GM21515 (cell line): ENCODE measurements at regions not wholly inside any gene's neighbourhood (a gene's known extent, or its start where the extent isn't known, plus 50 kb on each side); places are given as distances from the start of the nearest gene placed in this dataset.

Source experiments
- ATAC-seq: cut with Tn5 transposase; IDR thresholded peaks from one replicate; pipeline ENCODE4 v1.9.1; 2021; ENCODE audit not compliant: unreplicated experiment

DNA sequence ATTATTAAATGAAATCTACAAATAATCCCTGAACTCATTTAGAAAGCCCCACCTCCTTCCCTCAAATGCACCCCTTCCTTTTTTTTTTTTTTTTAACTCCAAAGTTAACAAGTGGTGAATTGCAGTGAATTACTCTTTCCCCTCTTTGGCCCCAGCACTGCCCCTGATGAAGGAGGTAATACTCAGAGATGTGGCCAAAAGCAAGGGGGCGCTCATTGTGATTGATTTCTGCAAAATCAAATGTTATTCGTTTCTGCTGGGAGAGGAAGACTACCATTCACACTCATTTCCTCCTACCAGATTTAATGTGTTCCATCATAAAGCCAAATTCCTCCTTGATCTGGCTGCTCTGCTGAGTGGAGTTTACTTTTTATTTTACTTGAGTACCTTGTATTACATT, 259.4 kb downstream of the GPD2 start:
- no peak for ATAC-seq

DNA sequence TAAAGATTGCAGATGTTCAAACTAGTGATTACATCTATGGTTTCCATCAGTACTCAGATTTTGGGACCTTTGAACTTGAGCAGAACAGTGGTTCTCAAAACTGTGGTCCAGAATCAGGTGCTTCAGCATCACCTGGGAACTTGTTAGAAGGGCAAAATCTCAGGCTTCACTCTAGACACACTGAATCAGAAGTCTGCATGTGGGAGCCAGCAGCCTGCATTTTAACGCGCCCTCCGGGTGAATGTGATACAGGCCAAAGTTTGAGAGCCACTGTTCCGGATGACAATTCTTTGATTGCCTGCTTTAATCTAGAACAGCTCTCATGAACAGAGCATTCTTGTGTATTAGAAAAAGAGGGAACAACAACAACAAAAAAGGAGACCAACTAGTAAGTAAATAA, 261.7 kb downstream of the GPD2 start:
- ATAC-seq, result no peak

DNA sequence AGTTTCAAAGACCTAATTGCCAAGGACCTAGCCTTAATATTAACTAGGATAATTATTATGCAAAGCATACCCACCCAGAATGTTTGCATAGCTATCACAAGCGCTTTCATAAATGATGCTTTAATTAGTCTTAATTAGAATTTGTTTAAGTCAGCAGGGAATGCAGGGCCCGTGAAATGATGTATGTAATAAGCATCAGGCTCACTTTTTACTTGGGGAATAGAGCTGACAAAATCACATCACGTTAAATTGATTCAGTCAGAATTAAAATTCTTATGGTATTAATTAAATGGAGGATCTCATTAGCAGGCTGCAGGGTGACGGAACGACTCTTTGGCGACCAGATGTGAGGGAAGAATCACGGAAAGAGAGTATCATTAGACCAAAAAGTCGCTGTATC, 264.5 kb downstream of the GPD2 start:
- no peak for ATAC-seq

DNA sequence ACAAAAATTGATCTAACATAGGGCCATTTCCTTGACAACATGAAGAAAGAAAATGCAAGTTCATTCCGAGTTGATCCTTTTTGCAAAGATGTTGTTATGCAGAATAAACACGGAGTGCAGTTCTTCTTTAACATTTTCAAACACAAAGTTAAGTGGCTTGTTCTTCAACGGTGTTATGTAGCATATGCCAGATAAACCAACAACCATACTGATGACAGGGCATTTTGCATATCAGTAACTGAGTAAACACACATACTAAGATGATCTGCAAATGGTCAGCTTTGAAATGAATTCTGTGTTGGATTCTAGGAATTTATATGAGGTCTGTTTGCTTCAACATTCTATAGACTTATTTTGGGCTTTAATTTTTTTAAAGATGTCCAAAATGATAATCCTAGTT, 266.4 kb downstream of the GPD2 start:
- ATAC-seq, result no peak

DNA sequence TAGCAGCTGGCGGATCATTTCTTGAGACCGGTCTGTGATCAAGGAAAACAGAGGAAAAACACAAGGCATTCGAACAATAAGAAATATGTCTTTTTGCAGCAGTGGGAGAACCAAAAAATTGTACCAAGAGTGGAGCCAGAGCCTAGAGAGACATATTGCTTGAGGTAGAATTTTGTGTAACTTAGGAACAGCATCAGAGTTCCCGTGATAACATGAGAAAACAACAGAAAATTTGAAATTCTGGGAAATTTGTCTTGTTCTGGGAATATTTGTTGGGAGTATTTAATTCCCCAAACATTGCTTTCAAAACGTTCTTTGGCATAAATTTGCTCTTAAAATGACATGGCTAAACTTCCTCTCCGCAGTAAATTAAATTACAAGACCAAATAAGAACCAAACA, 267.5 kb downstream of the GPD2 start:
- no peak for ATAC-seq

DNA sequence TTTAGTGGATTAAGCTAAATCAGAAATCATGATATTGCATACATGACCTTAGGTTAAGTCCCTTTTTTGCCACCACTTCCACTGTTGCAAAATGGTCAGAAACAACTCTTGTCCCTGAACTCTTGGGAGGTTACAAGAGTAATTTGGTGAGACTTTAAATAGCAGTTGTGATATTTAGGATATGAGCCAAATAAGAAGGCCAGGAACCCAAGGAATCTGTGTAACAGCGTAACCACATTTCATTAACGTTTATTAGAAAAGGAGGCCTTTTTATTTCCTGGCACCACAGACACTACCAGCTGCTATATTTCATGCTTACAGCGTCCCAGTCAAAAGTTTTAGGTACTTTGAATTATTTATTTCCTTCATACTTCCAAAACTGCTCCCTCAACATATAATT, 268.0 kb downstream of the GPD2 start:
- ATAC-seq, result no peak

DNA sequence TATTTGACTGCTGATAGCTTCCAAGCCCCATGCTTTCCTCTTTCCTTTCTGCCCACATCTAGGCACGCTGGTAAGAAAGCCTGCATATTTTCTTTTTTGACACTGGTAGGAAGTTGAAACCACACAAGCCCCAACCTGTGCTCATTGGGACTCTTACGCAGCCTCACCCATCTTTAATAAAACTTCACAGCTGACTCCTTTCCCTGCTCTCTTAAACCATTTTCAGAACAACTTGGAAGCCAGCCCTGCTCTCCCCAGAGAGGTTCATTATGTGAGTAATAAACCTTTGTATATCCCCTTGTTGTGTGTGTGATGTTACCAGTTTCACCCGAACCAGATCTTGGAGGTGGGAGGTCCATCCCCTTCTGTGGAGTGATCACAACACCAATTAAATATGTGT, 268.4 kb downstream of the GPD2 start:
- ATAC-seq, result no peak

DNA sequence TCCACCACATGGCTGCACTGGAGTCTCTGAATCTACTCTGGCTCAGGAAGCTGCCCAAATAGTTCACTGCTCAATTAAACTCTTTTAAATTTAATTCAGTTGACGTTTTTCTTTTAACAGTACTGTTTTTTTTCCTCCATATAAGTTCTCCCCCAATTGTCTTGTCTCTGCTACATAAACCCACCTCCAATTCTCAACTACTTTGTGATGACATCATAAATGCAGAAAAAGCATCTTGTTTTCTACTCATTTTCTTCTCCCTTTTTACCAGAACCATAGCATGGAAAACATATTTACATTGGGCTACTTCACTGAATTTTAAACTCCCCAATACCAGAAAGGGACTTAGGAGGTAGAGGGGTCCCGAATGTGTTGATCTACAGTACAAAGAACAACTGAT, 270.4 kb downstream of the GPD2 start:
- no peak for ATAC-seq

DNA sequence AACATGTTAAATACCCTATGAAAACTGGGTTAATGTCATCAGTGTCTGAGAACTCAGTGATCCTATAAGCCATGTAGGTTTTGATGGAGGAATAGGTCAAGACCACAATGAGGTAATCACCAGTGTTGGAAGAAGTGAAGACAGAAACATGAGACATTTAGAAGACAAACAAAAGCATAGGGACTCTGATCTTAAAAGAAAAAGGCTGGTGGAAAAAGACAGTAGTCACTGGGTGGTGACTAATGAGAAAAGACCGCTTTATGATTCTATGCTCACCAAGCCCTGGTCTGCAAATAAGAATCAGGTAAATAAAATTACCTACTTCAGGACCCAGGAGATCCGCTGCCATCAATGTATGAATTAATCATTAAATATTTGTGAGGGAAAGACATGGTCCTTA, 271.9 kb downstream of the GPD2 start:
- ATAC-seq, result no peak

DNA sequence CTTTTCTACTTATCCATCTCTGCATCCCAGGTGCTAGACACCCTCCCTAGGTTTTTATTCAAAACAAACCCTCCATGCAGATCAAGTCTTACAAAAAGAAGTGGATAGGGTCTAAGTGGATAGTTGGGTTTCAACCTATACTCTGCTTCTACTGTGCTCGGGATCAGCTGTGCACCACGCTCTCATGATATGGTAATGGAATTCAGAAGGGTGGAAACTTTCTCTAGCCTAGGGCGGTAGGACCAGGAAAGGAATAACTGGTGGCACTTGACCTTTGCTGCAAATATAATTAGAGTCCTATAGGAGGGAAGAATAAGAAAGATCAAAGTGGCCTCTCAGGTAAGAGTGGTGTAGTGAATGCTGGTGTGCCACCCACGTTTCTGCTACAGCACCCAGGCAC, 272.9 kb downstream of the GPD2 start:
- no peak for ATAC-seq

DNA sequence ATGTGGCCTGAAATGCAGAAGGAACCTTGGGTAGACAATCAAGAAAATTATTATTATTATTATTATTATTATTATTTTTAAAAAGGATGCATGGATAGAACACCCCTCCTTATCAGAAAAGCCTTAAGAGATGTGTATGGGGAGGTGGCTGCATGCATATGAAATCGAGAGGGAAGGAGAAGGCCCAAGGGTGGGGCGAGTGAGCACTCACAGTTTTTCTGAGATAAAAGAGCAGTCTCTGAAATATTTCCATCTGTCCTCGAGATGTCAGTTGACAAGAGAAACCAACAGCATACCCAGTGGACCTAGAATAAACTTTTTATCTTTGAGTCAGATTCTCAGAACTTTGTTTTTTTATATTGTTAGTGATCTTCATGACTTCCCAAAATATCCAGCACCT, 282.9 kb downstream of the GPD2 start:
- no peak for ATAC-seq

DNA sequence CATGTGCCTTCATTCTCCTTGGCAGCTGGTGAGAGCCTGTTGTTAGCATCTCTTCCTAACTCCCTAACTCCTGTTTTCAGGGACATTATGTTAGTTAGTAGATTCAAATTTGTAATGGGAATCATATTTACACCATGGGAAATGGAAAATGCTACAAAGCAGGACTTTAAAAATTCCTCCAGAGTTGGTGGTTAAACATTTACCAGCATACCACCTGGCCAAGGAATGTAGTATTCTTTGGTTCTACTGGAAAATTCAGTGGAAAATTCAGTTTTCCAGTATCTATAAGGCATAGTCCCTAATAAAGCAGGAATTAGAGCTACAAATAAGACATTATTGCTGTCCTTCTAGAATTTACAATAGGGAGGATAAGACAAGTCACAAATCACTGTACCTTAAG, 291.7 kb downstream of the GPD2 start:
- no peak for ATAC-seq

DNA sequence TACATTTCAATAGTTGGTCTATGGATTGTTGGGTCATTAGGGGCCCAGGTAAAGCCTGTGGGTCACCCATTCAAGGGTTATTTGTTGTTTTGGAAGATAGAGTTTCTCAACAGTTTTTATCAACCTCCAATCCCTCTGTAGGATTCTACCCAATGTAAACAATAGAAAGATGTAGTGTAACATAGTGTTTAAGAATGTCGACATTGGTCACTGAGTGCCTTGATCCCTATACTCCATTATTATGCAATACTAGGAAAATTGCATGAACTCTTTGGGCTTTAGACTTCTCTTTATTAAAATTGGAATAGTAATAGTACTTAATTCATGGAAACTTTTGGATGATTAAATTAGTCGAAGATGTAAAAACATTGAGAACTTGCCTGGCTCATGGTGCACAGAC, 292.1 kb downstream of the GPD2 start:
- no peak for ATAC-seq

DNA sequence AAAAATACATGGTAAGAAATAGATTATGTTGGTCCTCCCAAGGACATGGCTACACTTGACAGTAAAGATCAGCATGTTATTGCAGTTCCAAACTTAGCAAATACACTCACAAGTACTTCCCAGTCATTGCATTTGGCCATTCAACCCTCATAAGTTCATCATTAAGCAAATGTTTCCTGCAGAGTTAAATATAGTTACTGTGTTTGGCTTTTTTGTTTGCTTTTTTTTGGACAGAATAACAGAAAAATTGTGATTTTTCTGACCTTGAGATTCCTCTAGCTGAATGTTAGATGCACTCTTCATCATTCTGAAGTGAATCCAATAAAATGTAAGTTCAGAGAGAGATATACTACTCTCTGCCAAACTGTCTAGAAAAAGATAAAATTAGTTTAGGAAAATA, 295.3 kb downstream of the GPD2 start:
- no peak for ATAC-seq

DNA sequence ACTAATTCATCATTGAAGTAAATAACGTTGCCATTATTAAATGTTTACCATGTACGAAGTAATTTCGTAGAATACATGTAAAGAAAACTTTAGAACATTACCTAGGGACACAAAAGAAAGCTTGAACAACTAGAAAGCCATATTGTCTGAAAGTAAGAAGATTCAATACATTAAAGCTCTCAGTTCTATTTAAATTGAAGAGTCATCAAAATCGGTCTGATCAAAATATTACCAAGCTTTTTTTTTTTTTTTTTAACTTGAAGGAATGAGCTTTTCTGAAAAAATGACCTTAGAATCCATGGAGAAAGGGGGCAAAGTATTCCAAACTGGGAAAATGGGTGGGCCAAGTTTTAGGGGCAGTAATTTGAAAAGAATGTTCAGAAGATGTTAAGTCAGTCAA, 300.8 kb downstream of the GPD2 start:
- no peak for ATAC-seq

DNA sequence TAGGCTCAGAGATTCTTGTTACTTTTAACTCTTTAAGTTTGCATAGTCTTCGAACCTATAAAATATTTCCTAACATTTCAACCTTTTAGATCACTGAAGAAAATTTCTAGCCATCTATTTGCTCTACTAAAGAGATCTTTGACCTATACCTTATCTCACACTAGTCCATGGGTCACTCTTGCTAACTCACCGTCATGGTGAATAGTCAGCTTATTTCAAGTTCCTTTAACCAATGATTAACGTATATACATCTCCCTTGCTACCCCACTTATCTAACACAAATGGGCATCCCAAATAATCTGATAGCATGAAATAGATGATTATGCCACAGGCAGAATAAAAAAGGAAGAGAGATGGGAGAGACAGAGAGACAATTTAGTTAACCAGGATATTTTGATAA, 303.1 kb downstream of the GPD2 start:
- ATAC-seq, result no peak

DNA sequence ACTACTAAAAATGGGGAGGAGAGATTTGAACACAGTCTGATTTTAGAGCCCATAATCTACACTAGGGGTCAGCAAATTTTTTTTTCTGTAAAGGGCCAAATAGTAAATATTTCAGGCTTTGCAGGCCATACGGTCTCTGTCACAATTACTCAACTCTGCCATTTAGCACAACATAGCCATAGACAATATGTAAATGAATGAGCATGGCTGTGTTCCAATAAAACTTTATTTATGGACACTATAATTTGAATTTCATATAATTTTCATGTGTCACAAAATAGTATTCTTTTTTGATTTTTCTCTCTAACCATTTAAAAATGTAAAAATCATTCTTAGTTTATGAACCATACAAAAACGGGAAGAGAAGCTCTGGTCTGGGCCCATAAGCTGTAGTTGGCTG, 309.4 kb downstream of the GPD2 start:
- no peak for ATAC-seq

DNA sequence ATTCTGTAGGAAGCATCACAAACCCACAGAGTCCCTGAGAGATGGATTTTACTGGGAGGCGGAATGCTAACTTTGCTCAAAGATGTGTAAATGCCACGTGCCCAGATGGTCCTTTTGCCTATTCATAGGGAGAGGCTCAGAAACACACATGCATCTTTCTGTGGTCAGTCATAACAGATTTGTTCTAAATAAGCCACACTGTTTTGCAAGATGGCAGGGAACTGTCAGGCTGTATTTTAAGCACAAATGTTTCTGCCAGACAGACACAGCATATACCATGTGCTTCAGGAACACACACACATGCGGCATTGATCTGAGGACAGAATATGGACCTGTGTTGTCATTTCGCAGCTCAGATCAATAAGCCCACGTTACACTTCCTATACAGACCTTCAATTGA, 312.0 kb downstream of the GPD2 start:
- no peak for ATAC-seq

DNA sequence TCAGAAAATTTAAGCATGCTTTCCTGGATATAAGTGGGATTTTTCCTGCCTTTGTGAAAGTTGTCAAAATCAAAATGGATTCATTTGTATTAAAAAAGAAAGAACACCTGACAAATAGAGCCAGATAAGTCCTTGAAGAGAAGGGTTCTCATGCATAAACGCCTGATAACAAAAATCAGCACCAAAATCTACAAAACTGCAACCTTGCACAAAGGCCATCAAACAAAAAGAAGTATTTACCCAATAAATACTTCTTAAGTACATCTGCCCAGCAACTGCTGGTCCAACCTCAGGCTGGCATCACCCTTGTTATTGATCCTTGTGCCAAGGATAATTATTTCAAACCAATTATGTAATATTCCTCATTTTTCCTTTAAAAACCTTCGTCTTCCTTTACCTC, 315.9 kb downstream of the GPD2 start:
- no peak for ATAC-seq

DNA sequence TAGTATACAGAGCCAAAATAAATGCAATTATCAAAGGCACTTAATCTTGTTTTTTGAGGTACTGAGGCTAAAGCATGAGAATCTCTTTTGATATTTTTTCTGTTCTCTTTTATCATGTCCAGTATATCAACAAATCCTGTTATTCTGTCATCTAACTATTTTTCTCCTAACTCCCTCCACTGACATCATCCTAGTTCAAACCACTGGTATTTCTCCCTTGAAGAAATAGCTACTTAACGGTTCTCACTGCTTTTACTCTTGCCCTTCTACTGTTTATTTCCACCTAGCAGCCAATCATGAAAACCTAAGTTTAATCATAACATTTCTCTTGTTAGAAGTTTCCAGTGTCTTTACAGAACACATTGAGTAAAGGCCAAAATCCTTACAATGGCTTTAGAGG, 317.6 kb downstream of the GPD2 start:
- no peak for ATAC-seq

DNA sequence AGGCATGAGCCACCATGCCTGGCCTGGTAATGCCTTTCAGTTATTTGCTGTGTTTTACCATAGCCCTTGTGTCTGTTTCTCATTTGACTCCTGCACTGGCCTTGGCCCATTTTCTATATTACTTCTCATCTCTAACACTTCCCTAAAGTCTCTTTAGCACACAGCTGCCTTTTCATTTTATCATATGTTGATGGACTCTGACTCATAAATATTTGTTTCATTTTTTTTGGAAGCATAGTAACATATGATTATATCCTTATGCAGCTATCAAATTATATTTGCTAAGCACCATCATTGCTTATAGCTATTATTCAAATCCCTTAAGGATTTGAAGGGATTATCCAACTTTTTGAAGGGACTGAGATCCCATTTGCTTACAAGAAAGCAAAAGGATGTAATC, 320.3 kb downstream of the GPD2 start:
- ATAC-seq, result no peak

DNA sequence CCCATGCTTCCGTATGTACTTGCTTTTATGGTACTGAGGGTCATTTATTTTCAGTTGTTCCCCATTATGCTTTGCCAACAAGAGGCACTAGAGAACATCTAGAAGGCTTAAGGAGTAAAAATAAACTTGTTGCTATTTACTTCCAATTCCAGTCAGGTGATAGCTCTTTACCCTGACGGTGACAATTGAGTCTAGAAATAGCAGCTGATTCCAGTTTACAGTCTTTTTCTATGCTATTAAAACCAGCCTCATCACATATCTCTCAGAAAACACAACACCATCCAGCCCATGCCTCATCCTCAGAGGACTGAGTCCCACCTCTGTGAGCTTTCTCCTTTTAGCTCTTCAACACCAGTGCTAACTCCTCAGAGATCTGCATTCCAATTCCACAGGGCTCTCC, 327.0 kb downstream of the GPD2 start:
- ATAC-seq, result no peak

DNA sequence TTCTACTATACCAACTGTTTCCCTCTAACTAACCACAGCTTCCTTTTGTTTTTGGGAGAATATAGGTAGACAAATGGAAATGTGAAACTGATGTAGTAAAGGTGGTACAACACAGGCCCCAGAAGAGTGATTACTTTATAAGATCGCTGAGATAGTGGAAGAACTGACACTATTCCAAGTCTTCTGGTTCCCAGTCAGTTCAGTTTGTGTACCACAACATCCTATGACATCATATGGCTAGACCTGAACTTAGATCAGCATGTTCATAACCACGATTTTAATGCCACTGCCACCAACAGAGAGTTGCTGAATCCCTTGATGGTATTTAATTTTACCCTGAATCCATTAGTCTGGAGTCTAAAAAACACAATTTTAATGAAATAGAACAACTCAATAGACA, 328.9 kb downstream of the GPD2 start:
- no peak for ATAC-seq

DNA sequence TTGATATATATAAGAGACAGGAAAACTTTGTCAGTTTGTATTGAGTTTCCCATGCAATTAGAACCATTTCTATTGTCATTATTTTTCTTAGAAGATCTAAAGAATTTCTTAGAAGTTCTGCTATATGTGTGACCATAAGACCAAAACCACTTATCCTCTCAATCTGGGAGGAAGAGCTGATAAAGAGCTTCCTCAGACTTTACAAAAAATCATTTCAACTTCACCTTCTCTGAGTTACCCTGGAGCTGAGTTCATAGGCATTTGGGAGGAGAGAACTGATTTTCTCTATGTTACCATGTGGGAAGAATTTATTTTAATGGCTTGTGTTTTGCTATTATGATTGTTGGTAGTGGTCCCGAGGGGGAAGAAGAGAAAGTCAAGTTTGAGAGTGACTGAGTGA, 329.3 kb downstream of the GPD2 start:
- ATAC-seq, result no peak
